Suprapubic skin (tissue), 4 donors: ENCODE measurements at regions not wholly inside any gene's neighbourhood (a gene's known extent, or its start where the extent isn't known, plus 50 kb on each side); places are given as distances from the start of the nearest gene placed in this dataset.

Experiments
- CTCF ChIP-seq, 2 donors: fragments of 200-600 bp in 1 of 2; fragments of 450-650 bp in 1 of 2; sonication (generic) in 1 of 2; IDR thresholded peaks; one replicate each; pipeline ENCODE4 v1.5.1; 2016 to 2019; ENCODE audit warnings: antibody characterized with exemption in 2 of 2, mild to moderate bottlenecking in 1 of 2, moderate library complexity in 1 of 2
- EP300 ChIP-seq: sonication (generic); formaldehyde crosslinking; IDR thresholded peaks from one replicate; pipeline ENCODE4 v1.6.1; 2017; ENCODE audit warnings: antibody characterized with exemption
- POLR2A ChIP-seq, 2 donors: fragments of 450-650 bp; IDR thresholded peaks; one replicate each; pipeline ENCODE4 v1.6.1; 2017; ENCODE audit warnings: antibody characterized with exemption in 2 of 2, mild to moderate bottlenecking in 2 of 2, moderate library complexity in 2 of 2
- POLR2AphosphoS5 ChIP-seq, 3 donors: sonication (generic); formaldehyde crosslinking; IDR thresholded peaks; one replicate each; pipeline ENCODE4 v1.6.1; 2017; ENCODE audit warnings: antibody characterized with exemption in 3 of 3

- TF ChIP-seq CTCF (IDR thresholded peaks at IDR 0.05): no peak
- no peak for TF ChIP-seq POLR2AphosphoS5 (IDR thresholded peaks at IDR 0.05)
- TF ChIP-seq POLR2A (IDR thresholded peaks at IDR 0.05): no peak
- no peak for TF ChIP-seq EP300
Observed at GRCh38 chr5:62168506-62169281, 137.3 kb upstream of the KIF2A start.
